MM.1S (cell line): ENCODE measurements at regions not wholly inside any gene's neighbourhood (a gene's known extent, or its start where the extent isn't known, plus 50 kb on each side); places are given as distances from the start of the nearest gene placed in this dataset.

ENCODE experiments used
- DNase-seq: peaks from one replicate; pipeline ENCODE4 v3.0.0-alpha.2; 2015
- H2AFZ ChIP-seq: fragments of 300-600 bp; sonication (generic); 2 replicates; pipeline ENCODE4 v1.6.0; 2016; ENCODE audit warnings: antibody characterized with exemption, low read length
- H3F3A ChIP-seq: fragments of 300-600 bp; sonication (generic); 2 replicates; pipeline ENCODE4 v1.6.1; 2016; ENCODE audit warnings: mild to moderate bottlenecking, antibody characterized with exemption, low read length, moderate library complexity, mixed read lengths; ENCODE audit not compliant: insufficient read depth
- H3K27ac ChIP-seq: fragments of 300-600 bp; sonication (generic); 2 replicates; pipeline ENCODE4 v1.5.1; 2016; ENCODE audit warnings: mild to moderate bottlenecking, low read length
- H3K27me3 ChIP-seq: fragments of 300-600 bp; sonication (generic); replicated peaks from 2 replicates; pipeline ENCODE4 v1.6.0; 2016; ENCODE audit warnings: low read length; ENCODE audit not compliant: insufficient read depth
- H3K36me3 ChIP-seq: fragments of 300-600 bp; sonication (generic); replicated peaks from 2 replicates; pipeline ENCODE4 v1.6.1; 2016; ENCODE audit warnings: mild to moderate bottlenecking, low read length, mixed read lengths; ENCODE audit not compliant: insufficient read depth
- H3K4me1 ChIP-seq: fragments of 300-600 bp; sonication (generic); 2 replicates; pipeline ENCODE4 v1.6.1; 2016; ENCODE audit warnings: low read length, mixed read lengths
- H3K4me2 ChIP-seq: fragments of 300-600 bp; sonication (generic); 2 replicates; pipeline ENCODE4 v1.6.0; 2016; ENCODE audit warnings: low read depth, low read length
- H3K4me3 ChIP-seq: fragments of 300-600 bp; sonication (generic); 2 replicates; pipeline ENCODE4 v1.5.1; 2016; ENCODE audit warnings: low read length, mixed read lengths
- H3K79me2 ChIP-seq: fragments of 300-600 bp; sonication (generic); 2 replicates; pipeline ENCODE4 v1.6.1; 2016; ENCODE audit warnings: mixed run types, low read length, mixed read lengths
- H3K9ac ChIP-seq: fragments of 300-600 bp; sonication (generic); 2 replicates; pipeline ENCODE4 v1.6.1; 2016; ENCODE audit warnings: low read length, mixed read lengths
- H3K9me2 ChIP-seq: fragments of 300-600 bp; sonication (generic); replicated peaks from 2 replicates; pipeline ENCODE4 v1.6.1; 2016; ENCODE audit warnings: mild to moderate bottlenecking, low read length, mixed read lengths; ENCODE audit not compliant: insufficient read depth
- H3K9me3 ChIP-seq: fragments of 300-600 bp; sonication (generic); replicated peaks from 2 replicates; pipeline ENCODE4 v1.6.1; 2016; ENCODE audit warnings: mild to moderate bottlenecking, low read length, mixed read lengths; ENCODE audit not compliant: insufficient read depth
- H4K20me1 ChIP-seq: fragments of 300-600 bp; sonication (generic); 2 replicates; pipeline ENCODE4 v1.6.1; 2016; ENCODE audit warnings: mild to moderate bottlenecking, low read length, moderate library complexity, mixed read lengths; ENCODE audit not compliant: insufficient read depth
- CTCF ChIP-seq: fragments of 300-600 bp; sonication (generic); IDR thresholded peaks from 2 replicates; pipeline ENCODE4 v1.5.1; 2016; ENCODE audit warnings: antibody characterized with exemption, low read length, mixed read lengths
- EZH2 ChIP-seq: fragments of 300-600 bp; sonication (generic); optimal IDR thresholded peaks from 2 replicates; pipeline ENCODE3; 2017; ENCODE audit warnings: low read depth, mild to moderate bottlenecking, antibody characterized with exemption, low read length, mixed read lengths
- EZH2phosphoT487 ChIP-seq: fragments of 300-600 bp; sonication (generic); IDR thresholded peaks from 2 replicates; pipeline ENCODE4 v1.6.1; 2018; ENCODE audit warnings: antibody characterized with exemption, low read length

DNA sequence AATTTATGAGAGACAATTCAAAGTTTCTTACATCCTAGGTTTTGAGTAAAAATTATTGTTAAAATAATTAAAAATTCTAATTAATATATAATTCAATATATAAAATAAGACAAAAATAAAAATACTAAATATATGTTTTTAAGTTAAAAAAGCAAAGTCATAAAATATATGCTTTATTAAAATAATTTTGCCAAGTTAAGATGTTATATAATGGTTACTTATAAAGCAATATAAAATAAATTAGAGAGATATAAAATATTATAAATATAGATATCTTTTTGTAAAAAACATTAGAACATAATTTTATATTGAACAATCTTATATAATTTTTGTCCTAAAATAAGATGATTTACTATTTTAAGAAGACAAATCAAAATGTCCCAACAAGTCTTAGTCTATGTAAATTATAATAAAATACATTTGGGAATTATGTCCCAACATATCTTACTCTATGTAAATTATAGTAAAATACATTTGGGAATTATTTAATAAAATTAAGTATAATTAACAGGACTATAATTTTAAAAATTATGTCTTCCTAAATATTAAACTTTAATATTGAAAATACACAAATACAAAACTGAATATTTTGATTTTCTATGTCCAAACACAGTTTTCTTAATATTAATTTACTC is 67.7 kb upstream of the TOP3B start:
- no peaks in the 10 kb centered on the region for H3K9me2 ChIP-seq
- H3K4me1 ChIP-seq, result no peaks in the 10 kb centered on the region
- TF ChIP-seq EZH2phosphoT487, result no peak
- TF ChIP-seq EZH2, result no peak
- TF ChIP-seq CTCF, result no peak
- no peak overlapping the region for H2AFZ ChIP-seq
- no peaks in the 10 kb centered on the region for H3K36me3 ChIP-seq
- H3K4me2 ChIP-seq, result no peak overlapping the region
- no peak overlapping the region for H3K27ac ChIP-seq
- no peaks in the 10 kb centered on the region for H3K9me3 ChIP-seq
- H3F3A ChIP-seq, result no peaks in the 10 kb centered on the region; the same call in 1 of the 2 replicates
- H3K27me3 ChIP-seq, result no peaks in the 10 kb centered on the region
- no peak overlapping the region for H3K4me3 ChIP-seq
- no peaks in the 10 kb centered on the region for H4K20me1 ChIP-seq
- no peak for DNase-seq
- H3K9ac ChIP-seq, result no peak overlapping the region
- no peaks in the 10 kb centered on the region for H3K79me2 ChIP-seq

DNA sequence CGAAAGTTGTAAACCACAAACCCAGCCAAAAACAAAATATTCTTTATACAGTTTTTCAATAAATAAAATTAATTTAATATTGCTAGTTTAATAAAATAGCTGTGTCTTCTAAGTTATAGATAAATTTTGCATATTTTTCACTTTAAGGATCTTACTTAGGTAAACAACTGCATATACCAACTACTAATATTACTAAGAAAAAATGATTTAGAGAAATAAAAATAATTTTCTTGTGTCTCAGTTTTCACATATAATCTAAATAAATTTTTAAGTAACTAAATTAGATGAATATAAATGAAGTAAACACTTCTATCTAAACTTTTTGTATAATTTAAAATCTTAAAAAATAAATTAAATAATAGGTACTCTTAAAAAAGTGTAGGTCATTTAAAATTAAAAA is 67.1 kb upstream of the TOP3B start:
- Histone ChIP-seq H3K4me2 (no peak overlapping the region), H3F3A (no peaks in the 10 kb centered on the region; the same call in 1 of the 2 replicates), H3K9ac (no peak overlapping the region), H3K27me3 (no peaks in the 10 kb centered on the region), H3K9me2 (no peaks in the 10 kb centered on the region), H3K36me3 (no peaks in the 10 kb centered on the region), H3K4me1 (no peaks in the 10 kb centered on the region), H3K27ac (no peak overlapping the region), H4K20me1 (no peaks in the 10 kb centered on the region), H2AFZ (no peak overlapping the region), H3K79me2 (no peaks in the 10 kb centered on the region), H3K4me3 (no peak overlapping the region), H3K9me3 (no peaks in the 10 kb centered on the region)
- TF ChIP-seq CTCF (no peak), EZH2phosphoT487 (no peak), EZH2 (no peak)
- no peak for DNase-seq

- no peak for DNase-seq
- Histone ChIP-seq H3K4me2 (no peak overlapping the region), H4K20me1 (no peaks in the 10 kb centered on the region), H3K36me3 (no peaks in the 10 kb centered on the region), H3F3A (no peaks in the 10 kb centered on the region; the same call in 1 of the 2 replicates), H3K9ac (no peak overlapping the region), H3K4me1 (no peaks in the 10 kb centered on the region), H3K79me2 (no peaks in the 10 kb centered on the region), H3K4me3 (no peak overlapping the region), H3K27me3 (no peaks in the 10 kb centered on the region), H2AFZ (no peak overlapping the region), H3K9me3 (no peaks in the 10 kb centered on the region), H3K9me2 (no peaks in the 10 kb centered on the region), H3K27ac (no peak overlapping the region)
- TF ChIP-seq EZH2 (no peak), EZH2phosphoT487 (no peak), CTCF (no peak)
Measured at GRCh38 chr22:22048981-22049531, 66.5 kb upstream of the TOP3B start.
